Gastroesophageal sphincter (tissue), 4 donors: ENCODE measurements at regions not wholly inside any gene's neighbourhood (a gene's known extent, or its start where the extent isn't known, plus 50 kb on each side); places are given as distances from the start of the nearest gene placed in this dataset.

Source experiments
- ATAC-seq: fragments of 150-250 bp; one replicate; pipeline ENCODE4 v1.9.1; 2016; ENCODE audit warnings: mild to moderate bottlenecking, moderate library complexity
- H3K27ac ChIP-seq, 4 donors: fragments of 200-600 bp; sonication (generic) in 3 of 4; 1 replicate in 3 of 4; 2 replicates in 1 of 4; pipeline ENCODE4 v1.5.1; 2016 to 2019
- H3K27me3 ChIP-seq: fragments of 200-600 bp; sonication (generic); one replicate; pipeline ENCODE4 v1.5.1; 2019
- H3K36me3 ChIP-seq, 2 donors: fragments of 200-600 bp; sonication (generic); one replicate each; pipeline ENCODE4 v1.5.1; 2019; ENCODE audit warnings: control low read depth in 1 of 2
- H3K4me1 ChIP-seq, 3 donors: fragments of 200-600 bp; sonication (generic); 1 replicate in 2 of 3; 2 replicates in 1 of 3; pipeline ENCODE4 v1.5.1; 2016 to 2019; ENCODE audit warnings: control low read depth in 2 of 3
- H3K4me3 ChIP-seq, 2 donors: fragments of 200-600 bp; sonication (generic); one replicate each; pipeline ENCODE4 v1.5.1; 2019; ENCODE audit warnings: mild to moderate bottlenecking in 1 of 2, moderate library complexity in 1 of 2
- H3K9me3 ChIP-seq, 3 donors: fragments of 200-600 bp; sonication (generic); one replicate each; pipeline ENCODE4 v1.5.1; 2017 to 2019; ENCODE audit warnings: control low read depth in 2 of 3
- EP300 ChIP-seq: sonication (generic); formaldehyde crosslinking; IDR thresholded peaks from one replicate; pipeline ENCODE4 v1.6.1; 2017; ENCODE audit warnings: antibody characterized with exemption, mild to moderate bottlenecking
- POLR2A ChIP-seq, 2 donors: fragments of 450-650 bp; IDR thresholded peaks; one replicate each; pipeline ENCODE4 v1.6.1; 2017; ENCODE audit warnings: antibody characterized with exemption in 2 of 2, mild to moderate bottlenecking in 2 of 2, moderate library complexity in 1 of 2
- POLR2AphosphoS5 ChIP-seq: sonication (generic); formaldehyde crosslinking; IDR thresholded peaks from one replicate; pipeline ENCODE4 v1.6.1; 2017; ENCODE audit warnings: antibody characterized with exemption
- WGBS, 2 donors: methylation state at CpG; one replicate each; pipeline ENCODE4 v1.1.5; 2018; ENCODE audit warnings: low coverage in 1 of 2; 5-methylcytosine and 5-hydroxymethylcytosine counted together
- TF ChIP-seq, protein P1 (sequence below), 4 experiments: fragments of 200-600 bp in 2 of 4; fragments of 450-650 bp in 2 of 4; sonication (generic) in 1 of 4; IDR thresholded peaks; one replicate each; pipeline ENCODE4 v1.5.1; 2017 to 2019; ENCODE audit warnings: antibody characterized with exemption in 4 of 4, mild to moderate bottlenecking in 2 of 4, moderate library complexity in 2 of 4

DNA sequence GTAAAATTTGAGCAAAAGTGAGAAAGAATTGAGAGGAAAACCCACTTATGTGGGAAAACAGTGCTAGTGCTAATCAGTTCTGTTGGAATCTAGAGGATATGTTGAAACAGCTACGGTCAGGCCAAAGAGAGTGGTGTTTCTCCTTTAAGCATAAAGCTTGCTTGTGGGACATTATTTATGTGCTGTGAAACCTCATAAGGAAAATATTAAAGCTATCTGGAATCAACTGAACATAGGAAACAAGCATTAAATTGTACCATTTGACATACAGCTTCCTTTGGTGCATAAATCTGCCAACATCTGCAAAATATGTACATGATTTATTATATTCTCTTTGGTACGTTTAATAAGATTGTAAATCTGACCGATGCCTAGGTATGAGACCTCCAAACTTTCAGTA lies 182.5 kb upstream of the PDE10A start:
- 66 to 74% methylated on average over 3 of the region's 3 CpGs for WGBS, 2 donors

DNA sequence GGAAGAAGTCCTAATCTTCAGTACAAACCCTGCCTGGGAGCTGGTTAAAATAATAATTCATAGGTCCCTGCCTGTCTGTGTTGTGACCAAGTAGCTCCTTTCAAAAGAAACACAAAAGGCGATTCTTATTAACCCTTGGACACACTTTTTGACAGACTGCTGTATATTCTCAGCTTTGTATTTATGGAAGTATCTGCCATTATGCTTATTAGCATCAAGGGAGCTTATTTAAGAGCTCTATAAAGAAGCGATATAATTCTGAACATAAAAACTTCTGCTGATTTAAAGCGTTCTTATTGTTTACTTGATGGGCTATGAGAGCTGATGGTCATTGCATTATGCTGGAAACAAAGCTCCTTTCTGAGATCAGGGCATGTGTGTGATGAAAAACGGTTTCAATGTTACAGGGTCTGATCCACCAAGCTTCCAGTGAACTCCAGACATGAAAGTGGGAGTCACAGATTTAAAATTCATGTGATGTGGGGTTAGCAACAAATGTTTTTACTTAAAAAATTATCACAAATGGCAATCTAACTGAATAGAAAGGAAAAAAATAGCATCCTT lies 181.8 kb upstream of the PDE10A start:
- WGBS, 2 donors: 76 to 87% methylated on average over 3 to 4 of the region's 4 CpGs
- peaks cover 0 to under 1% (median 0%) of the 10 kb centered on the region in 3 donors for H3K4me1 ChIP-seq
- TF ChIP-seq POLR2A (IDR thresholded peaks at IDR 0.05) (no peak), POLR2AphosphoS5 (no peak), EP300 (no peak)
- TF ChIP-seq, protein P1, sequence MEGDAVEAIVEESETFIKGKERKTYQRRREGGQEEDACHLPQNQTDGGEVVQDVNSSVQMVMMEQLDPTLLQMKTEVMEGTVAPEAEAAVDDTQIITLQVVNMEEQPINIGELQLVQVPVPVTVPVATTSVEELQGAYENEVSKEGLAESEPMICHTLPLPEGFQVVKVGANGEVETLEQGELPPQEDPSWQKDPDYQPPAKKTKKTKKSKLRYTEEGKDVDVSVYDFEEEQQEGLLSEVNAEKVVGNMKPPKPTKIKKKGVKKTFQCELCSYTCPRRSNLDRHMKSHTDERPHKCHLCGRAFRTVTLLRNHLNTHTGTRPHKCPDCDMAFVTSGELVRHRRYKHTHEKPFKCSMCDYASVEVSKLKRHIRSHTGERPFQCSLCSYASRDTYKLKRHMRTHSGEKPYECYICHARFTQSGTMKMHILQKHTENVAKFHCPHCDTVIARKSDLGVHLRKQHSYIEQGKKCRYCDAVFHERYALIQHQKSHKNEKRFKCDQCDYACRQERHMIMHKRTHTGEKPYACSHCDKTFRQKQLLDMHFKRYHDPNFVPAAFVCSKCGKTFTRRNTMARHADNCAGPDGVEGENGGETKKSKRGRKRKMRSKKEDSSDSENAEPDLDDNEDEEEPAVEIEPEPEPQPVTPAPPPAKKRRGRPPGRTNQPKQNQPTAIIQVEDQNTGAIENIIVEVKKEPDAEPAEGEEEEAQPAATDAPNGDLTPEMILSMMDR (IDR thresholded peaks at IDR 0.05): no peak
- no peaks in the 10 kb centered on the region for H3K36me3 ChIP-seq
- no peak for ATAC-seq
- no peaks in the 10 kb centered on the region for H3K9me3 ChIP-seq
- no peak overlapping the region for H3K4me3 ChIP-seq
- peaks cover 27% of the 10 kb centered on the region for H3K27me3 ChIP-seq
- no peak overlapping the region for H3K27ac ChIP-seq

More for the DNA sequence above, 182.5 kb upstream of the PDE10A start:
- ATAC-seq: no peak
- TF ChIP-seq POLR2AphosphoS5 (no peak), POLR2A (IDR thresholded peaks at IDR 0.05) (no peak), EP300 (no peak)
- TF ChIP-seq, protein P1 (IDR thresholded peaks at IDR 0.05): no peak
- Histone ChIP-seq H3K27ac (no peak overlapping the region), H3K9me3 (no peaks in the 10 kb centered on the region), H3K4me1 (peaks cover 0 to 5% (median 0%) of the 10 kb centered on the region in 3 donors), H3K4me3 (no peak overlapping the region), H3K27me3 (peaks cover 31% of the 10 kb centered on the region), H3K36me3 (no peaks in the 10 kb centered on the region)

DNA sequence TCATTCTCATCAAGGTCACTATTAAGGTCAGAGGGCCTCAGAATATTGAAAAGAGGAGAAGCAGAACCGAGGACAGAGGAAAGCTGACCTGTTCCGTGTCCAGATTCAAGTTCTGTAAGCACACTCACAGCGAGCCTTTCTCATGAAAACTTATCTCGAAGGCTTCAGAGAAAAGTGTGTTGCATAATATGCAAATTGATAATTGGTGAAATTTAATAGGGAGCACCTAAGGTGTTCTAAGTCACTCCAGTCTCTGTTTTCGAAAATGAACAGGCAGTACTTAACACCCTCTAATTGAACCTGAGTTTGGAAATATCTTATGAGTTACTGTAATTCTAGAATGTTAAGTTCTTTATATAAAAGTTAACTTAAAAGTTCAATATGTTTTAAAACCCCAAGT lies 181.2 kb upstream of the PDE10A start:
- H3K27me3 ChIP-seq: peaks cover 27% of the 10 kb centered on the region
- no peak for ATAC-seq
- H3K4me3 ChIP-seq: no peak overlapping the region
- no peaks in the 10 kb centered on the region for H3K9me3 ChIP-seq
- TF ChIP-seq POLR2AphosphoS5: no peak
- TF ChIP-seq EP300: no peak
- TF ChIP-seq, protein P1 (IDR thresholded peaks at IDR 0.05): no peak
- no peak for TF ChIP-seq POLR2A (IDR thresholded peaks at IDR 0.05)
- H3K27ac ChIP-seq: no peak overlapping the region
- no peaks in the 10 kb centered on the region for H3K36me3 ChIP-seq
- WGBS, 2 donors: 92 to 96% methylated on average over 5 of the region's 5 CpGs
- H3K4me1 ChIP-seq: no peaks in the 10 kb centered on the region

DNA sequence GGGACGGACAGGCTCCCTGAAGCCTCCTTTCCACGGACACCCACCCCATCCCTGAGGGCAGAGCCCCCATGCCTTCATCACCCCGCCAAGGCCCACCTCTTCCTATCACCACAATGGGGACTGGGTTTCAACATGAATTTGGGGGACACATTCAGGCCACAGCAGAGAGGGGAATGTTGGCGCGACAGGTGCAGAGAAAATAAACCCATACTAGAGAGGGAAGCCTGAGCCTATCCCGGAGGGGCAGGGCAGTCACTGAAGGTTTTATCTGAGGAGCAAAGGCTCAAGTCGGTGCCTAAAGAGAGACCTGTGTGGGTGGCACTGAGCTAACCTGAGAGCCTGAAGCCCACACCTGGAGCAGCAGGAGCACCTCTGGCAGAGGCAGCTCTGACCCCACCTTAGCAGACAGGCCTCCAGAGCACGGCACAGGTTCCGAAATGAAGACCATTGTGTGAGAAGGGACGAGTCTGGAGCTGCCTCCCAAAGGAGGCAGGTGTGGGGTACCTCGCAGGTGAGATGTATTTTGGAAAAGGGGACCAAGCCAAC lies 180.6 kb upstream of the PDE10A start:
- Histone ChIP-seq H3K27me3 (peaks cover 27% of the 10 kb centered on the region), H3K27ac (no peak overlapping the region), H3K9me3 (no peaks in the 10 kb centered on the region), H3K4me1 (no peaks in the 10 kb centered on the region), H3K36me3 (no peaks in the 10 kb centered on the region), H3K4me3 (no peak overlapping the region)
- TF ChIP-seq EP300 (no peak), POLR2AphosphoS5 (no peak), POLR2A (IDR thresholded peaks at IDR 0.05) (no peak)
- TF ChIP-seq, protein P1 (IDR thresholded peaks at IDR 0.05): no peak
- ATAC-seq: no peak
- whole genome bisulfite sequencing, 2 donors: 93 to 100% methylated on average over 2 to 5 of the region's 11 CpGs

DNA sequence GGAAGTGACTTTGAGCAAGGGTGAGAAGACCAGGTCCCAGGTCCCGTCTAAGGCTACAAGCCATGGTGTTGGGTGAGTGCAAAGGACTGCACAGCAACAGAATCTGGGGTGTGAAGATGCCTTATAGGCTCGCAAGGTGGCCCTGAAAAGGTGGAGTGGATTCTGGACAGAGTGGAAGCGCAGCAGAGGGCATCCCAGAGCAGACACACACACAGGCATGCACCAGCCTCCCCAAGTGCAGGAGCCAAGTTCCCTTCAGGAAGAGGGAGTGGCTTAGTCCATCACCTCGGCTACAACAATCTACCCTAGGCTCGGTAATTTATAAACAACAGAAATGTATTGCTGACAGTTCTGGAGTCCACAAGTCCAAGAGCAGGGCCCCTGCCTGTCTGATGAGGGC lies 180.1 kb upstream of the PDE10A start:
- ATAC-seq: no peak
- WGBS, 2 donors: 17 to 80% methylated on average over 1 to 2 of the region's 5 CpGs

More for the DNA sequence above, 180.1 kb upstream of the PDE10A start:
- Histone ChIP-seq H3K27me3 (peaks cover 25% of the 10 kb centered on the region), H3K4me1 (no peaks in the 10 kb centered on the region), H3K27ac (no peak overlapping the region), H3K9me3 (no peaks in the 10 kb centered on the region), H3K4me3 (no peak overlapping the region), H3K36me3 (no peaks in the 10 kb centered on the region)
- no peak for TF ChIP-seq POLR2A (IDR thresholded peaks at IDR 0.05)
- no peak for TF ChIP-seq POLR2AphosphoS5
- no peak for TF ChIP-seq EP300
- TF ChIP-seq, protein P1 (IDR thresholded peaks at IDR 0.05): no peak
